ENCODE measurements at regions not wholly inside any gene's neighbourhood (a gene's known extent, or its start where the extent isn't known, plus 50 kb on each side); places are given as distances from the start of the nearest gene placed in this dataset.
"Not testable (repeated sequence)": the region's sequence is repeated elsewhere in the genome, so short reads cannot be mapped to it uniquely, and the experiment has no call there.

DNA sequence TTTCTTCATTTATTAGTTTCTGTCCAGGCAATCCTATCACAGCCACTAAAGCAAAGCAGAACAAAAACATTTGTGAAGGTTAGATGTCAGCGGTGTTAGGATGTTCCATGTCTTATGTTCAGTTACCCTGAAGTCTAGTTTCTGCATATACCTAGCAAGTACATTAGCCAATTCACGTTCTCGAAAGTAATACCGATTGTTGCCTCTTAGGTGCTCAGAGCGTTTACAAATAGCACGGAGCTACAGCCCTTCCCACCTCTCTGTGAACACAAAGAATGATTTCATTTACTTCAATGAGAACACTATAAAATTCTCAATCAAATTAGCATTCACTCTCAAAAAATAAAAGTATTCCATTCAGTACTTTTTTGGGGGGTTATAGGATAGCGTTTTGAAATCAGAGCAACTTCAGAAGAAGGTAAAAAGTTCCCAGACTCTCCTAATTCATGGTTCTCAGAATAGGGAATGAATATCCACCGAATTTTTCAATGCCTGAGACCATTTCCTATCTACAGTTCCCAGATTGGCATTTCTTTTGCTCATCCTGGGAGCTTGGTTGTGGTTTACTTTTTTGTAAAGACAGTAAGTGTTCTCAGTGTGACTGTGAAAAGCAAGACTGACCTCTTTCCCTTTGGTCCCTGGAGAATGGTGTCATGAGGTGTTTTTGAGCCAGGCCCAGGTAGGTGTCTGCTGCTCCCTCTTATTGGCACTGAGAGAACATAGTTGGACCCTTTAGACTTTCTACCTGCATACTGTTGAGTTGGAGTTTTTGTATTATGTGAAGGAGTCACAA lies 488.0 kb upstream of the RGS6 start:
- DNase-seq, result no peak

DNA sequence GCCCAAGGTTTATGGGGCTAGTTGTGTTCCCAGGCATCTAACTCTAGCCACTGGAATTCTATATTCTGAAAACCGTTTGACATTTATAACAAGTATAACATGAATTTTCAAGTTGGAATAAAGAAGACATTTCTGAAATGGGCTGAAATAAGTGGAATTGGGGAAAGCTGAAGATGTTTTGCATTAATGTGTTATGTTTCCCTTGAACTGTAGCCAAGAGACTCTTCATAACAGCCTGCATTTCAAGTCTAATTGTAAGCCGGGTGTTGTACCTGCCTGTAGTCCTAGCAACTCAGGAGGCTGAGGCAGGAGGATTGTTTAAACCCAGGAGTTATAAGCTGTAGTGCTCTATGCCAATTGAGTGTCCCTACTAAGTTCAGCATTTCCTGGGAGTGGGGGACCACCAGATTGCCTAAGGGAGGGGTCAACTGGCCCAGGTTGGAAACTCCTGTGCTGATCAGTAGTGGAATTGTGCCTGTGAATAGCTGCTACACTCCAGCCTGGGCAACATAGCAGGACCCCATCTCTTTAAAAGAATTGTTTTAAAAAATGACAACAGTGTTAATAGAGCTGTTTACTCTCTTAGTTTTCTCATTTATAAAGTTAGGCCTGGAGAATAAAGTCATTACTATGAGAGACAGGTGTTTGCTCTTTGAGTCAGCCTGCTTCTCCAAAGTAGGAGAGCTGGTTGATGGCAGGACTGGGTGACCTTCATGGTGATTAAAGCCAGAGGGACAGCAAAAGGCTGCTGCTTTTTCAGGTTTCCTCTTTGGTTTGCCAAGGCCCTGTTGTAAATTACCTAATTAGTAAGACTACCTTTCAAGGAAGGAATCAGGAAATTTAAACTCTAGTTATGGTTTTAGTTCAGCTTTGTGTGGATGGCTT lies 483.6 kb upstream of the RGS6 start:
- DNase-seq, result no peak

DNA sequence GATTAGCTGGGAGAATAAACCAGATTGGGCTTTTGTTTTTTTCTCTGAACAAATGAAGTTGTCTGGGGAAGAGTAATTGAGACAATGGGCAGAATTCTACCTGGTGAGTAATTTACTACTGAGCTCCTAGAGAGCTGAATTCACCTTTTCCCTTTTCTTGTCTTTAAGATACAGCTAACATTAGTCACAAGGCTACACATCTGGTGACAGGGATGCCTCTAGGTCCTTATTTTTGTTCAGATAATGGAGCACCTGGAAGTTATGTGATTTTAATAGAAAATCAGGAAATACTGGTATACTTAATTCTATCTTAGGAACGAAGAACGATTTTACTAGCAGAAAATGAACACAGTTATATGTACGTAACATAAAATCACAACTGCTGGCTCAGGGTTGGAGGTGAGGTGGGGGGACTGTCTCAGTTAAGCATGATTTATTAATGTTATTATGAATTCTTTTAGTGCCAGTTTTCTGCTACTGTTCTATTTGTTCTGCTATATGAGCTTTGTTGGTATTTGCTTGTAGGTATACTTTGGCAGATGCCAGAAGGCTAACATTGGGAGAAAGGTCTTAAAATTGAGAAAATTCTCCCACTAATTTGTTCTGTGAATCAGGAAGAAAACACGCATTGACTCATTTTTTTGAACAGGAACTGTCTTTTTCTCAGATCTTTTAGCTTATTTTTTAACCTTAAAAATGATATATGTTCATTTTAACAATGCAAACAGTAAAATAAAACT lies 482.7 kb upstream of the RGS6 start:
- no peak for DNase-seq

DNA sequence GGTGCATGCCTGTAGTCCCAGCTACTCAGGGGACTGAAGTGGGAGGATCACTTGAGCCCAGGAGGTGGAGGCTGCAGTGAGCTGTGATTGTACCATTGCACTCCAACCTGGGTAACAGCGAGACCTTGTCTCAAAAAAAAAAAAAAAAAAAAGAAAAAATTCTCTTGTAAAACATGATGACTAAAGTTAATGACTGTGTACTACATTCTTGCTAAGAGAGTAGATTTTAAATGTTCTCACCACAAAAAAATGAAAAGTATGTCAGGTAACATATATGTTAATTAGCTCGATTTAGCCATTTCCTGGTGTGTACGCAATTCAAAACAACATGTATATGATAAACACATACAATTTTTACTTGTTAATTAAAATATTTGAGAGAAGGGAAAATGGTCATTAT lies 480.7 kb upstream of the RGS6 start:
- no peak for DNase-seq

DNA sequence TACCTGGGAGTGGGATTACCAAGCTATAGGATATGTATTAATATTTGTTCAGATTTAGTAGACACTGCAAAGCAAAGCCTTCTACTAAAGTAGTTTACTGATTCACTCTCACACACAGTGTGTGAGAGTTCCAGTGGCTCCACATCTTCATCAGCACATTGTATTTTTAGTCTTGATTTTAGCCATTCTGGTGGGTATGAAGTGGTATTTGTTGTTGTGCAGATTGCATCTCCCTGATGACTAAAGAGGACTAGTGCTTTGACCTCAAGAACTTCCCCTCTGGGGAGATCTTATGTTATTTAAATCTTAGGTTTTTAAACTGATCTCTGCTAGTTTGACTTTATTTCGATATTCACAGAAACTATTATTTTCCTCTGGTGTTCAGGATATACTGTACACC lies 479.7 kb upstream of the RGS6 start:
- DNase-seq, result no peak

DNA sequence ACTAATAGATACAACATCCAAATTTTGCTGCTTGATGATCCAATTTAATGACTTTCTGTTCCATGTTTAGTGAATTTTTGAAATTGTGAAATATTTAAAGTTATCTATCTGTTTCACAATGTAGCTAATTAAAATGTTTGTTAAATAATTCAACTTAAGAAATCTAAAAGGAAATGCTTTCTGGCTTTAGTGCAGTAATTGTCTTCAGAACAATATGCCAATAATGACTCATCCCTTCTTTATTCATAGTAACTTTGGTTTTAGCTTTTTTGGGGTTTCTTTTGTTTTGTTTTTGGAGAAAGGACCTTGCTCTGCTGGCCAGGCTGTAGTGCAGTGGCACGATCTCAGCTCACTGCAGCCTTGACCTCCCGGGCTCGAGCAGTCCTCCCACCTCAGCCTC lies 479.2 kb upstream of the RGS6 start:
- DNase-seq, result no peak

DNA sequence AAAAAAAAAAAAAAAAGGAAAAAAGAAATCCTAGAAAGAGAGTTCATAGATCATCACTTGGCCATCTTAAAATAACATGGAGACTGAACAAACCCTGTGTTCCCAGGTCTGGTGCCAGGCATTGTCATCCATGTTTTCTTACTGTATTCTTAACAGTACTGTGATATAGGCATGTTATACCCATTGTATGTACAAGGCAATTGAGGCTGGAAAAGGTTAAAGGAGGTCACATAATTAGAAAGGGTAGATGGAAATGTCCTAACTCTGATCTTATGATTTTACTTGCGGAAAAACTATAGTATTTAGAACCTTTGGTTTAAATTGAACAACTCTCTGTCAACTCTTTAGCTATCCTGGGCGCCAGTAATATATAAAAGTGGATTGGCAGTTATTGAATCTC lies 478.2 kb upstream of the RGS6 start:
- DNase-seq, result no peak

DNA sequence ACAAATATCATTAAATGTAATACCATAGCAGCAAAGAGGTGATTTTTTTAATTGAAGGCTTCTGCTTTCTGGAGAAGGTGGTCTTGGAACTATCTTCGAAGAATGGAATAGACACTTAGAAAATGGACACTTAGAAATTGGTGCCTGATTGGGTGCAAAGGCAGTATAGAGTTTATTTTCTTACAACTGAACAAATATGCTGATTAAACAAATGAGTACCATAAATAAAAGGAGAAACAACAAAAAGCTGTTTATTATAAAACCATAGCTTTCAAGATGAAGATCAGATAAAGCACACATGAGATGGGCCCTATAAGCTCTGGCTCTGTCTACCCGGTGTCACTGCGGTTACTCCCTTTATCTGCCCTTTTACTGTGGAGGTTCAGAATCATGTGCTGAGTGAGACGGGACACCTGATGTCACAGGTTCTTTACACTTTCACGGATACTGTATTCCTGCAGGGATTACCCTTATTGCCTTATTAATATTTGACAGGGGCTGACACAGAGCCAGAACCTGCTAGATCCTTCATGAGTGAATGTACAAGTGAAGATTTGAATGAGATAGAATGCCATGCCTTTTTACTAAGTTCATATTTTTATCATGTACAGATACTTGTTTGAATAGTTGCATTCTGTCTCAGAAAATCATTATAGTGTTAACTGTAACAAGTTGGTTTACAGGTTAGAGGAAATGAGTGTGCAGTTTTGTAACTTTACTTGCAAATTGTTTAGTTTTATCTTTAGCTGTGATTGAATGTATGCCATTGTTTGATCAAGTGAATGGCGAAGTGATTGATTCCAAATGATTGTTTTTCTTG lies 477.5 kb upstream of the RGS6 start:
- no peak for DNase-seq

DNA sequence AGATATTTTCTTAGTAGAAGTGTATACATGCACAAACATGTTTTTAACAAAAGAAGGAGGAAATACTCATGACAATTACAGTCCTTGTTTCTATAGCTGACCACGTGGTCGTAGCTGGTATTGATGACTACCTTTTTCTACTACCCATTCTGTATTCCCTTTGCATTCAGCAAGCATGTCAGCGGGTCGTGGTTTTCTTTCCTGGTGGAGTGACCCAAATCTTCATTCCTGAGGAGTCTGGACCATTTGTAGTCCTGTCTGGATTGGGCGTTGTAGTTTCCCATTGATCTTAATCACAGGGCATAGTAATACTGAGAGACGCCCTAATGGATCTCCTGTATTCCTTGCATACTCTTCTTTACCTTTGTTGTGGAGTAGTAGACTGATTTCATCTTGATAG lies 472.1 kb upstream of the RGS6 start:
- DNase-seq, result no peak

DNA sequence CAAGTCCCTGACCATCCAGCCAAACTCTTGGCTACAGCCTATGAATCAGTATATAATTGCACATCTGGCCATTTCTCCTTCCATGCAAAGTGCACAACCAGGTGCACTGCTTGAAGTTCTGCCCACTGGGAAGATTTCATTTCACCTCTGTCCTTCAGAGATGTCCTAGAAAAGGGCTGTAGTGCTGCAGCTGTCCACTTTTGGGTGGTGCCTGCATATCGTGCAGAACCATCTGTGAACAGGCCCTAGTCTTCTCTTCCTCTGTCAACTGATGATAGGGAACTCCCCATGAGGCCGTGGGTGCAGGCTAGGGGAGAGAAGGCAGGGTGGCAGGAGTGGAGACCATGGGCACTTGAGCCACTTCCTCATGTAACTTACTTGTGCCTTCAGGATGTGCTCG lies 470.6 kb upstream of the RGS6 start:
- DNase-seq, result not testable (repeated sequence)

DNA sequence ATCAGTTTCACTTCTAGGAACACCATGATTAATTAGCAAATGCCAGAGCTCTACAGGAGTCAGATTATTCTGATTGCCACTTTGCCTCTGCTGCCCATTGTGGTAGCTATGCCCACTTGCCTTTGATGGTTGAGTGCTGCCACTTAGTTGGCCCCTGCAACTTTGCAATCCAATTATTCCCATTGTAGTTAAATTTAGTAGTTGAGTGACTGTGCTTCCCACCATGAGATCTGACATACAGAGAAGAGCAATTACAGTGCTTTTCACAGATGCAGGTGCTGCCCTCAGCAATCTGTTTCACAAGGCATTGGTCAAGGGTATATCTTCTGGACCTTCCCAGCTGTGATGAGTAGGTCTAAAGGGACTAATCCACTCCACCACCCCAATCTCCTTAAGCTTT lies 468.4 kb upstream of the RGS6 start:
- no peak for DNase-seq

DNA sequence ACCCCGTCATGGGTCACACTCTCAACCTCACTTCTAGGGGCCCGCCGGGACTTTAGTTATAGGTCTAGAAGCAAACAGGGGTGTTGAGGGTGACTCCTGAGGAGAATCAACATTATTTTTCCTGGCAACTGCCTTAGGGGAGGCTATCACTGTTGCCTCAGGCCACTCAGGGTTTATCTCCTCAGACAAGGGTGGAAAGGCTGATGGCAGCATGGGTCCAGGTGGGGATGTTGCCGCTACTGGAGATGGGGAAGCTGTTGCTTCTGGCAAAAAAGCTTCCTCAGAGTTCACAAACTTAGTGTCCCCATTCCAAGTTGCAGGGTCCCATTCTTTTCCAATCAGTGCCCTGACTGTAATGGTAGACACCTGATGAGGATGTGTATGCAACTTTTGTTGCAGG lies 467.4 kb upstream of the RGS6 start:
- no peak for DNase-seq

DNA sequence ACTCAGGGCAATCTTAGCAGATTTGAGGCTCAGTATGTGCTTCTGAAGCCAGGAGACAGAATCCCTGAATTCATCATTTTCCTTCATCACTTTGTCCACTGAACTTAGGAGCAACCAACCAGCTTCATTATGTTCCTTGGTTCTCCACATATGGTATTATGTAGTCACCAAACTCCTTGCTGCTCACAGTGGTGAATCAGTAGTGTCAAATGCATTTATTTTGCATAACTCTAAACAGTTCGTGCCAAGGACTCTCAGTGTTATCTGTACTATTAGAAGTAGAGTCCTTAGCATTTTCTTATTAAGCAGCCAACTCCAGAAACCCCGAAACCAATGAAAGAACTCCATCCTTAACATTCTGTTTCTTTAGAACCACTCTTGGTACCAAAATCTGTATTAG lies 466.9 kb upstream of the RGS6 start:
- DNase-seq, result no peak

DNA sequence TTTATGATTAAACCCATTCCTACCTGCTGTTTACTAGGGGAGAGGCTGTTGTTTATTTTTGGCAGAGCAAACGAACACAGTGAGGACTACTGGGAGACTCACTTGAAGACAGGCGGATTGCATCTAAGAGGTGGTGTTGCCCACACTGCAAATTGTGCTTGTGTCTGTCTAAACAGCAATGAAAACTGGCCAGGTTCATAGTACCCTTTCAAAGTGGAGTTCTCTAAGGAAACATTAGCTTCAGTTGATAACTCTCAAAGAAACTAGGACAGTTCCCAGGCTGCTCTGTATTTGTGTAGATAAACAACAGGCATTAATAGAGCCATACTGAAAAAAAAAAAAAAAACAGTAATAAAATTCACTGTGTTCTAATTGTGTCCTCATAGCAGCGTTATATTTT lies 466.0 kb upstream of the RGS6 start:
- DNase-seq, result no peak

DNA sequence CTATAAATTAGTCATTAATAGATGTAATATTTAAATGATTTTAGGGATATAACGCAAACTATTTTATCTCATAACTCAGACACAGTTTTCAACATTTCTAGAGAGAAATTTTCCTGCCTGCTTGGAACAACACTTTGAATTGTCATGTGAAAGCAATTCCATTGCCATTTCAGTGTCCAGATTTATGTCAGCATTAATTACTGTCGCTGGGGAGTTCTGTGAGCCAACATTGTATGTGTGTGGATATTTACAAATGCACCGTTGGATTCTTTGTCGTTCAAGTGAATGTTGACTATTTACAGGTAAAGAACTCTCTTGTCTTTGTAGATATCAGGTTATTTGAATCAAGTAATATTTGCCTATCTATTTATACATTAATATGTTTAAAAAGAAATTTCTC lies 465.3 kb upstream of the RGS6 start:
- no peak for DNase-seq

DNA sequence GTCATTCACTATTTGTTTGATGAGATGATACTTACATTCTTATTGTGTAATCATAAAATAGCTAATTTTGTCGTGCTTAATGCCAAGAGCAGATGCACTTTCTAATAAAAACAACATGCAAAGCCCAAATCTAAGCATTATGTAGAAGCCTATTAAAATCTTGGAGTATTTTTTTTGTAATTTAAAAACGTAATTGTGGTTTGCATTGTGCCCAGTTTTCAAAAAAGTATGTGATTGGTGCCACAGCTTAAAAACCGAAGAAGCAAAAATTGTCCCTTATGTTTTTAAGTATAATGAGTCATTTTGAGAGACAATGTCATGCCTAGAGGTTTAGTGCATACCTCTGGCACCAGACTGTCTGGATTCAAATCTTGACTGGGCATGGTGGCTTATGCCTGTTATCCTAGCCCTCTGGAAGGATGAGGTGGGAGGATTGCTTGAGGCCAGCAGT lies 464.8 kb upstream of the RGS6 start:
- no peak for DNase-seq

DNA sequence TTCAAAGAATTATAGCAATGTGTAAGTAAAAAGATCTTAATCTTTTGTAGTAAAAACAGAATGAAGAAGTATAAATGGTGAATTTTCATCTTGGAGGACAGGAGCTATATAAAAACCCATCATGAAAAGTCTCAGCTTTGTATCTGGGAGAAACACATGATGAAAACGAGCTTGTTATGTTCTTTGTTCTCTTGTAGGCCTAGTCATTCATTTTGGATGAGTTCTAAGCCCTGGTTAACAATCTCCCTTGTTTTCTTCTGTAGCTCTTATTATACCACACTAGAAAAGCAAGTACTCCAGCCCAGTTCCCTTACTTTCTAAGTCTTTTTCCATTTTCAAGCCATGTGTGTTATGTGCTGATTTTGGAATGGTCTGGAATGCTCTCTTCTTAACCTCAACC lies 463.5 kb upstream of the RGS6 start:
- no peak for DNase-seq

DNA sequence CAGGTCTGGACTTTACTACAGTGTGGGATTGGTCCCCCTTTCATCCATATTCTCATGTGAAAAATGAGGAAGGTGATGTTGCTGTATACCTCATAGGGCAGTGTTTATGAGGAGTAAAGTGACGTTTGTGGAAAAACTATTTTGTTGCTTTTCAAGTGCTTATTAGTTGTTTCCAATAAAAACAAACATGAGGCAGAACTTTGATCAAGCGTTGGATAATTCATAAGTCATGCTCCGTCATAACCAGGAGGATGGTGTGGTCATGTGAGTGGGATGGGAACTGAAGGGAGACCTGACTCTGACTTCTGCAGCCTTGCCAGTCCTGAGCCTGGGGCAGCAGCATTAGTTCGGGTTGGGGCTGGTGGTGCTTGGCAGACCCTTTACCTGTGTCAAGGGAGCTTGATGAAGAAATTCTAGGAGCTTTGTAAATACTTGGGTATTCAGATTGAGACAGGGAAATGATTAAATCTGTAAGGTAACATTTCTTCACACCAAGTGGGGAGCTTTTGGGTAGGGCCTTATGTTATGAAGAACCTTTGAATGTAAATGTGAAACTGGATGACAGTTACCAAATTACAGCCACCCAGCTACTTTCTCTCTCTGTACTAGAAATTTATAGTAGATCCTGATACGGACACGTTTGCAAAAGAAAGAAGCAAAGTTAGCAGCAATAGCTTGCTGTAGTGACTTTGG lies 462.4 kb upstream of the RGS6 start:
- no peak for DNase-seq

DNA sequence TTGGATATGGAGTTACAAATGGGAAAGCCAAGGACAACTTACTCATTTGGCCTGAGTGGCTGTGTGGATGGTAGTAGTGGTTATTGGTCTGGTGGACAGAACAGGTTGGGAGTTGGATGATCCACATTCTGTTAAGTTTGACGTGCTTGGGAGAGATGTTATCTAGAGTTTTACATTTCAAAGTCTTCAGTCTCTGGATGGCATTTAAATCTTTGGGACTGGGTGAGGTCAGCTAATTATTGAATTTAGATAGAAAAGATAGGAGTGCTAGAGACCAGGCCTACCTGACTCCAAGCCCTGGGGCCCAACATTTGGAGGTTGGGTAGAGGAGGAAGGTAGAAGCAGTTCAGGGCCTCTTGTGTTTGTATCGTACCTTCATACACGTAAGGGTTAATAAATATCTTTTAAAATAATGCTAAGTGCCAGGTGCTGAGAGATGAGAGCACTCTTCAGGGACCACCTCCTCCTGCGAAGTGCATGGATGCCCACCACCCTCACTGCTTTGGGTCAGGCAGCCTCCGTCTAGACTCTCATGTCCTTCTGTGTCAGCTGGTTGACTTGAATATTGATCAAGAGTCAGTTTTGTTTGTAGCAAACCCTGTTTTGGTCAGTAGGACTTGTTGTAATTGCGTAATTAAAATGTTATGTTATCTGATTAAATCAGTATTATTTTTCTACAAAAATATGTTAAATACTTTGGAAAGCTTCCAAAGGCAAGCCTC lies 460.4 kb upstream of the RGS6 start:
- no peak for DNase-seq

DNA sequence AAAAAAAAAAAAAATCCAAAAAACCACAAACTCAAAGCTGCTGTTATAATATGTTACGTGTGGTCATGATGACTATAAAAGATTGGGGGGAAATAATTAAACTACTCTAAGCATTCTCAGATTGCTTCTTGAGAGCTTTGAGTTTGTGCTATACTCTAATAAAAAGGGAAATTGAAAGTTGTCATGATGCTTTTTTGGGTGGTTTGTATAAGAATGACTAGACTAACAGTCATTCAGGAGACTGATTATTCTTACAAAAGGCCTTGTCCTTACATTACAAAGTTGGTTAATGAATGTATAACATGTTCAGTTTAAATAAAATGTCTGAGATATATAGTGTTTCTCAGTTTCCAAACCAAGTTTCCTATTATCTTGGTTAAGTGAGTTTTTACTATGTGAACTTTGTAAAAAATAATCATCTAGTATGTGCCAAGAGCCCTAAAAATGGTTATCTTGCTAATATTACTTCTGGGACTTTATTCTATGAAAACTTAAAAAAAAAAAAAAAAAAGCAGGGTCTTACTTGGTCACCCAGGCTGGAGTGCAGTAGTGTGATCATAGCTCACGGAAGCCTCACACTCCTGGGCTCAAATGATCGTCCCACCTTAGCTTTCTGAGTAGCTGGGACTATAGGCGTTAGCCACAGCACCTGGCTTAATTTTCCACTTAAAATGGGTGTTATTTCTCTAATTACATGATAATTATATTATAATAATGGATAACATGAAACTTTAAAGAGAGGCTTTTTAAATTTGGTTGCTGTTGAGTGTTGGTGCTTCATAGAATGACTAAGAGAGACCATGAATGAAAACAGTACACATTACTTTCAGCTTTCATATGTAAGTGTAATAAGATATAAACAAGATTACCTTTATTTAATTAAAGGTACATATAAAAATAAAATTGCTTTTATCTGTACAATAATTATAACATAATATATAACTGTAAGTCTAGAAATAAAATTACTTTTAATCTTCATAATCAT lies 459.6 kb upstream of the RGS6 start:
- DNase-seq, result no peak

Data from NCI-H1694 treated with DMSO at 0.1 percent for 48 hours (cell line).